ENCODE measurements at regions not wholly inside any gene's neighbourhood (a gene's known extent, or its start where the extent isn't known, plus 50 kb on each side); places are given as distances from the start of the nearest gene placed in this dataset.

DNA sequence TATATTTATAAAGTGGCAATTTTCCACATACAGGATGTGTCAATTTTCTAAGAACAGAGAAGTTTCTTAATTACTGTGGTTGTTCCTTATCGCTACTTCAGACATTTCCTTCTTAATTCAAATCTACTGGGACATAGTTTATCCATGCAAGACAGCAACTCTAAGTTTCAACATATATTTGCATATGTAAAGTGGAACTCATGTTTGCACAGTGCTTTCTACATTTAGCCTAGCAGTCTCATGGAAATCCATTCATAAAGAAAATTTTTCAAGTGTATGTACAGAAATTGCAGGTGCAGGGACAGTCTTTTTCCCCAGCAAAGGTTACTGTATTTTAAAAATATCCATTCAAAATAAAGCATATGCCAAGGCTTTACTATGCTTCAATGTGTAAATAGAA lies 956.7 kb upstream of the SEL1L start:
- WGBS (ENCODE audit: insufficient coverage, low lambda C conversion rate) = no CpG with 5 or more reads among the region's 1 CpG
- no peaks in the 10 kb centered on the region for H3K36me3 ChIP-seq (ENCODE audit: control insufficient read depth, insufficient read depth, low read length)
- H3K9me3 ChIP-seq (ENCODE audit: control insufficient read depth, low read depth, low read length) = no peaks in the 10 kb centered on the region
- no peak overlapping the region for H3K27ac ChIP-seq (ENCODE audit: low read length)
- DNase-seq = no peak
- no peaks in the 10 kb centered on the region for H3K4me1 ChIP-seq (ENCODE audit: control insufficient read depth, insufficient read depth, low read length)
- no peaks in the 10 kb centered on the region for H3K27me3 ChIP-seq (ENCODE audit: control insufficient read depth, insufficient read depth, low read length)
- H3K4me3 ChIP-seq (ENCODE audit: low read length) = no peak overlapping the region

DNA sequence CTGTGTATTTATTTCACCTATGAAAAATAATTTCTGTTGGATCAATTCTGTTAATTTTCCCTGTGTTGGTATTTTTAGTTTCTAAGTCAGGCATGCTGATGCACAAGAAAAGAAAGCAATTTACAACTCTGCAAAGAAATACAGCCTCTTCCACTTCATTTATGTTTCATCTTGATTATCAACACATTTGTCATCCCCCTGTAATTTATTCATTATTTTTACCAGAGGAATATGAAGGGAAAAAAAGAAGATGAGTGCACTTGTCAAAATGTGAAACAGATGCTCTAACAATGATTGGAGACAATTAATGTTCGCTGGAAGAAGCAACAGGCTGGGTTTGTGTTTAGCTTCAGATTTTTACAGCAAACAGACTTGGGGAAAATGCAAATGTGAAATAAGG lies 958.5 kb upstream of the SEL1L start:
- H3K27me3 ChIP-seq (ENCODE audit: control insufficient read depth, insufficient read depth, low read length) = no peaks in the 10 kb centered on the region
- no peak for DNase-seq
- no peaks in the 10 kb centered on the region for H3K4me1 ChIP-seq (ENCODE audit: control insufficient read depth, insufficient read depth, low read length)
- H3K4me3 ChIP-seq (ENCODE audit: low read length) = no peak overlapping the region
- WGBS (ENCODE audit: insufficient coverage, low lambda C conversion rate) = no CpG with 5 or more reads among the region's 1 CpG
- H3K36me3 ChIP-seq (ENCODE audit: control insufficient read depth, insufficient read depth, low read length) = no peaks in the 10 kb centered on the region
- no peak overlapping the region for H3K27ac ChIP-seq (ENCODE audit: low read length)
- H3K9me3 ChIP-seq (ENCODE audit: control insufficient read depth, low read depth, low read length) = no peaks in the 10 kb centered on the region

DNA sequence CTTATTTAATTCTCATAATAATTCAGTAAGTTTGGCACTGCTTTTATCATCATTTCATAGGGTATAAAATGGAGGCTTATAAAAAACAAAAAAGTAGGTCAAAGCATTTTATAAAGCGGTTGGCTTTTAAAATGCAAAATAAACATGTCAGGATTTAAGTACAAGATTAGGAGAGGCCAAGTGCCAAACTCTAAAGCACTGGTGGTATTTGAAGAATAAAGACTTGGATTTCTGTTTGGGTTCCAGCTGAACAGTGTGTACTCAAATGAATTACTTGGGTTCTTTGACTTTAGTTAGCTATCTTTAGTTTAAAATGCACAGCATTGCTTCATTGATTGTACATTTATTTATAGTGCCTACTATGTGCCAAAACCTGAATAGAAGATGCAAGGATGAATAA lies 966.6 kb upstream of the SEL1L start:
- no peak for DNase-seq
- H3K27ac ChIP-seq (ENCODE audit: low read length) = no peak overlapping the region
- H3K4me1 ChIP-seq (ENCODE audit: control insufficient read depth, insufficient read depth, low read length) = no peaks in the 10 kb centered on the region
- no peaks in the 10 kb centered on the region for H3K27me3 ChIP-seq (ENCODE audit: control insufficient read depth, insufficient read depth, low read length)
- H3K36me3 ChIP-seq (ENCODE audit: control insufficient read depth, insufficient read depth, low read length) = no peaks in the 10 kb centered on the region
- H3K9me3 ChIP-seq (ENCODE audit: control insufficient read depth, low read depth, low read length) = no peaks in the 10 kb centered on the region
- 55% methylated on average over 1 of the region's 1 CpG for WGBS (ENCODE audit: insufficient coverage, low lambda C conversion rate)
- no peak overlapping the region for H3K4me3 ChIP-seq (ENCODE audit: low read length)

DNA sequence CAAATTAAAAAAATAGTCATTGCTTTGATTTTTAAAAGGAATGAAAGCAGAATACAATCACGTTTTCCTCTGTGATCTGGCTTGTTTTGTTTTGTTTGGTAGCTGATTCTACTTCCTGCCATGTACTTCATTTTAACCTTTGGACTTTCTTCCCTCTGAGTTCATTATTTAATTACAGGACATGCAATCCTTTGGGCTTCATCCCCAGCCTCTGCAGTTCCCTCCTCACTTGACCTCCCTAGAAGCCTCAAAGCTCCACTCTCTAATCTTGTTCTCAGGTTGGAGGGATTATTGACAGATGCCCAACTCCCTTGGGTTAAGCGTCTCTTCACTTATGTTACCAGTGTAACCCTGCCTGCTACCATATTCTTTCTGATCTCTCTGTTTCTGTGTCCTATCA lies 967.9 kb upstream of the SEL1L start:
- H3K4me1 ChIP-seq (ENCODE audit: control insufficient read depth, insufficient read depth, low read length) = no peaks in the 10 kb centered on the region
- no peak overlapping the region for H3K4me3 ChIP-seq (ENCODE audit: low read length)
- DNase-seq = no peak
- no peaks in the 10 kb centered on the region for H3K27me3 ChIP-seq (ENCODE audit: control insufficient read depth, insufficient read depth, low read length)
- no CpG with 5 or more reads among the region's 2 CpGs for WGBS (ENCODE audit: insufficient coverage, low lambda C conversion rate)
- no peak overlapping the region for H3K27ac ChIP-seq (ENCODE audit: low read length)
- no peaks in the 10 kb centered on the region for H3K36me3 ChIP-seq (ENCODE audit: control insufficient read depth, insufficient read depth, low read length)
- H3K9me3 ChIP-seq (ENCODE audit: control insufficient read depth, low read depth, low read length) = no peaks in the 10 kb centered on the region

DNA sequence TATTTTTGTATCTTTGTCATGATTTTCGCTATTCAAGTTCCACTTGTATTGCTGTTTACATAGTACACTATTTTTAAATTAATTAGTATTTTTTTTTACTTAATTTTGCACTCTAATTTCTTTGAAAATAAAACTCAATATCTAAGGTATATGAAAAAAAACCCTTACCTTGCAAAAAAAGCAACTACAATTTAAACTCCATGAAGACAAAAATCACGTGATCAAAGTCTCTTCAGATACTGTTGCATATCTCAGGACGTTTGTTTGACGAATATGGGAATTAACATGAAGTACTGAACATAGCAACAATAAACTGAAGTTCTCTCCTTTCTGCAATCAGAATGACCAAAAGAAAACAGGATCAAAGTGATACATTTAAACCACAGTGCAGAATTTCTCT lies 968.4 kb upstream of the SEL1L start:
- Histone ChIP-seq H3K9me3 (ENCODE audit: control insufficient read depth, low read depth, low read length) (no peaks in the 10 kb centered on the region), H3K27ac (ENCODE audit: low read length) (no peak overlapping the region), H3K4me3 (ENCODE audit: low read length) (no peak overlapping the region), H3K4me1 (ENCODE audit: control insufficient read depth, insufficient read depth, low read length) (no peaks in the 10 kb centered on the region), H3K27me3 (ENCODE audit: control insufficient read depth, insufficient read depth, low read length) (no peaks in the 10 kb centered on the region), H3K36me3 (ENCODE audit: control insufficient read depth, insufficient read depth, low read length) (no peaks in the 10 kb centered on the region)
- 88% methylated on average over 3 of the region's 4 CpGs for WGBS (ENCODE audit: insufficient coverage, low lambda C conversion rate)
- DNase-seq = no peak

DNA sequence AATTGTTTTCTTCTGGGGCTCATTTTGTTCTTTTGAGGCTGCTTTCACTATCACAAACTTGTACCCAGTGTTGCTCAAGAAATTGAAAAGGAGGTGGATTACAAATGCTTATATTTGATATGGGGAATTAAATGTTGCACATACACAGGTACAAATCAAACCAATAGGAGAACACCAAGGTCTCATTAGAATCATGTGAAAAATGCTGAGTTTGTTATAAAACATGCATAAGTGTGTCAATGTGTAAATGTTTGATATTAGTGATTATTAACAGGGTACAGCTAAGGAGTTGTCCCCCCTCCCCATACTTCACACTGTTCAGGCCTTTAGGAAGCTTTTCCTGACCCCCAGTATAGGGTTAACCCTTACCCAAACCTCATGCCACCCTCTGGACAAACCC lies 971.2 kb upstream of the SEL1L start:
- no peaks in the 10 kb centered on the region for H3K36me3 ChIP-seq (ENCODE audit: control insufficient read depth, insufficient read depth, low read length)
- H3K4me1 ChIP-seq (ENCODE audit: control insufficient read depth, insufficient read depth, low read length) = no peaks in the 10 kb centered on the region
- H3K9me3 ChIP-seq (ENCODE audit: control insufficient read depth, low read depth, low read length) = no peaks in the 10 kb centered on the region
- H3K27ac ChIP-seq (ENCODE audit: low read length) = no peak overlapping the region
- no peak for DNase-seq
- no peak overlapping the region for H3K4me3 ChIP-seq (ENCODE audit: low read length)
- no peaks in the 10 kb centered on the region for H3K27me3 ChIP-seq (ENCODE audit: control insufficient read depth, insufficient read depth, low read length)

DNA sequence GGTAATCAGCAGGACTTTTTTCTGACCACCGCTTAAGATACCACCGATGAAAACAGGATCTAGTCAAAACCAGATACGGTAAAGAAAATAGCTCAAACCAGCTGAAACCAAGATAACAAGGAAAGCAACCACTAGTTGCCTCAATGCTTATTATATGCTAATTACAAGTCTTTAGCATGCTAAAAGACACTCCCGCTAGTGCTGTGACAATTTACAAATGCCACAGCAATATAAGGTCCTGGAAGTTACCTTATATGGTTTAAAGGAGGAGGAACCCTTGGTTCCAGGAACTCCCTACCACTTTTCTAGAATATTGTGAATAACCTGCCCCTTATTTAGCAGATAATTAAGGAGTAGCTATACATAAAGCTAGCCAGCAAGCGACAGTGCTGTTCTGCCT lies 976.4 kb upstream of the SEL1L start:
- Histone ChIP-seq H3K9me3 (ENCODE audit: control insufficient read depth, low read depth, low read length) (no peaks in the 10 kb centered on the region), H3K27ac (ENCODE audit: low read length) (no peak overlapping the region), H3K4me1 (ENCODE audit: control insufficient read depth, insufficient read depth, low read length) (no peaks in the 10 kb centered on the region), H3K4me3 (ENCODE audit: low read length) (no peak overlapping the region), H3K36me3 (ENCODE audit: control insufficient read depth, insufficient read depth, low read length) (no peaks in the 10 kb centered on the region), H3K27me3 (ENCODE audit: control insufficient read depth, insufficient read depth, low read length) (no peaks in the 10 kb centered on the region)
- DNase-seq = no peak
- WGBS (ENCODE audit: insufficient coverage, low lambda C conversion rate) = no CpG with 5 or more reads among the region's 5 CpGs

DNA sequence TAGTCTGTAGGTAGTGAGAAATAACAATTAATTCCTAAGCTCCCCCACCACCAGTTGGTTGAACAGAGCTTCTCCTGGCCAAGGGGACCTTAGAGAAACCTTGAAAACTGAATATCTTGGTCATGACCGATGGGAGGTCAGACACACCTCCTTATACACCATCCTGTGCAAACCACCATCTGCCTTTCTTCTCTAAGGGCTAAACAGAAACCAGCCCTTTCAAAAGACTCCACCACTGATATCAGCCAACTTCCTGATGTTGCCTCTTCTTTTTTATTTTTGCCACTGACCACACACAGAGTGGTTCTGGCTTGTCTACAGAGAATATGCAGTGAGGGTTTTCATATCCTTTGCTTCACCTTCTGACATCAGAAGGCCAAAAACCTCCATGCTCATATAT lies 977.7 kb upstream of the SEL1L start:
- H3K9me3 ChIP-seq (ENCODE audit: control insufficient read depth, low read depth, low read length) = no peaks in the 10 kb centered on the region
- no peak for DNase-seq
- H3K36me3 ChIP-seq (ENCODE audit: control insufficient read depth, insufficient read depth, low read length) = no peaks in the 10 kb centered on the region
- no CpG with 5 or more reads among the region's 1 CpG for WGBS (ENCODE audit: insufficient coverage, low lambda C conversion rate)
- H3K4me3 ChIP-seq (ENCODE audit: low read length) = no peak overlapping the region
- H3K27me3 ChIP-seq (ENCODE audit: control insufficient read depth, insufficient read depth, low read length) = no peaks in the 10 kb centered on the region
- H3K27ac ChIP-seq (ENCODE audit: low read length) = no peak overlapping the region
- H3K4me1 ChIP-seq (ENCODE audit: control insufficient read depth, insufficient read depth, low read length) = no peaks in the 10 kb centered on the region

DNA sequence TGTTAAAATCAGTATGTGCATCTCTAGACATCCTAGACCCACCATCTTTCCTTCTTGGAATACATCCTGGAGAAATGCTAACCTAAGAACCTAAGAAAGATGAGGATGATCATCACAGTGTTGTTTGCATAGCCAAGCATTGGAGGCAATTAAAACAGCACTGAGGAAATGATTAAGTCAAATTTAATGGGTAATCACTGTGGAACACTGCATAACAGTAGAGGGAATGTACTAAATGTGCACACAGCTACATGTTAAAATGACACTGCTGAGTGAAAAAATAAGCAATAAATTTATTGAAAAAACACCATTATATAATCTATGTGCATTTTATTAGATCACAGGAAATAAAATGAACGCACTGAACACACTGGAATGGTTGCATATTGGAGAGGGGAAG lies 987.1 kb upstream of the SEL1L start:
- 100% methylated on average over 1 of the region's 1 CpG for WGBS (ENCODE audit: insufficient coverage, low lambda C conversion rate)
- DNase-seq = no peak

DNA sequence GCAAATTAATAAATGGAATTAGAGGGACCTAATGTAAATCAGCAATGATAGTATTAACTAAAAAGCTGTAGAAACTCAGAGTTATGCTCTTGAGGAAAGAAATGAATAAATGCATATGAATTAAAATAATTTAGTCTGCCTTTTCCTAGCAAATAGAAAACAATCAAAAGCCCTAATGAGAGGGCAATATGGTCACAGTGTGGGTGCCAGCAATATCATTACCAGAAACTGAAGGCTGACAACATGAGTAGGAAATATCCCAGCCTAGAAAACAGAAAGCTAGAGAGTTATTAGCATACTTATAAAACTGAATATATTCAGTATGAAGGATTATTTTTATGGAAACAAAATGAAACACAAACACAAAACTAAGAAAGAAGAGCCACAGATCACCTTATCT lies 987.5 kb upstream of the SEL1L start:
- Histone ChIP-seq H3K4me3 (ENCODE audit: low read length) (no peak overlapping the region), H3K4me1 (ENCODE audit: control insufficient read depth, insufficient read depth, low read length) (no peaks in the 10 kb centered on the region), H3K9me3 (ENCODE audit: control insufficient read depth, low read depth, low read length) (peaks cover 3% of the 10 kb centered on the region), H3K27me3 (ENCODE audit: control insufficient read depth, insufficient read depth, low read length) (no peaks in the 10 kb centered on the region), H3K27ac (ENCODE audit: low read length) (no peak overlapping the region), H3K36me3 (ENCODE audit: control insufficient read depth, insufficient read depth, low read length) (no peaks in the 10 kb centered on the region)
- no peak for DNase-seq

More for the DNA sequence above, 987.1 kb upstream of the SEL1L start:
- H3K27ac ChIP-seq (ENCODE audit: low read length) = no peak overlapping the region
- no peaks in the 10 kb centered on the region for H3K27me3 ChIP-seq (ENCODE audit: control insufficient read depth, insufficient read depth, low read length)
- H3K36me3 ChIP-seq (ENCODE audit: control insufficient read depth, insufficient read depth, low read length) = no peaks in the 10 kb centered on the region
- H3K9me3 ChIP-seq (ENCODE audit: control insufficient read depth, low read depth, low read length) = peaks cover 3% of the 10 kb centered on the region
- no peaks in the 10 kb centered on the region for H3K4me1 ChIP-seq (ENCODE audit: control insufficient read depth, insufficient read depth, low read length)
- no peak overlapping the region for H3K4me3 ChIP-seq (ENCODE audit: low read length)

DNA sequence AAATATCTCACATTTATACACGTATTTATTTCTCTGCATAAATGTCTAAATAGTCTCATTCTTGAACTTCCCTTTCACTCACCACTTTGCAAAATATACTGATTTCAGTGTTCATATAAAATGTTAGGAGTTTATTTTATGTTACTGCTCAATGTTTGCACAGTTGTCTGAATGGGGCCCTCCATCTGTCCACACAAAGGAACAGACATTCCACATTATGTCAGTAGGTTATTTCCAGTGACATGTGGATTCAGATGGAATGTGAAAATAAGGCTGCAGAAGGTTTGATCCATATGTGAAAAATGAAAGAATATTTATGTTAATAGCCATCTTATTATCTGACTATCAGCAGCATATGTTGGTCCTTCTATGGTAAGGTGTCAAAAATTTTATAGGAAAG lies 994.4 kb upstream of the SEL1L start:
- Histone ChIP-seq H3K36me3 (ENCODE audit: control insufficient read depth, insufficient read depth, low read length) (no peaks in the 10 kb centered on the region), H3K4me3 (ENCODE audit: low read length) (no peak overlapping the region), H3K4me1 (ENCODE audit: control insufficient read depth, insufficient read depth, low read length) (no peaks in the 10 kb centered on the region), H3K9me3 (ENCODE audit: control insufficient read depth, low read depth, low read length) (peaks cover 1% of the 10 kb centered on the region), H3K27me3 (ENCODE audit: control insufficient read depth, insufficient read depth, low read length) (no peaks in the 10 kb centered on the region), H3K27ac (ENCODE audit: low read length) (no peak overlapping the region)
- DNase-seq = no peak
- WGBS (ENCODE audit: insufficient coverage, low lambda C conversion rate) = 0% methylated on average over 1 of the region's 1 CpG
